Esophagus squamous epithelium (tissue), 5 donors: ENCODE measurements at regions not wholly inside any gene's neighbourhood (a gene's known extent, or its start where the extent isn't known, plus 50 kb on each side); places are given as distances from the start of the nearest gene placed in this dataset.
A peak's percentile ranks its signal among the peaks of the same experiment; 100 is the strongest.
"Not testable (repeated sequence)": the region's sequence is repeated elsewhere in the genome, so short reads cannot be mapped to it uniquely, and the experiment has no call there.

Experiments used
- DNase-seq: peaks from one replicate; lab custom pipeline; 2025; lab: John Stamatoyannopoulos, UW
- H3K27ac ChIP-seq, 4 donors: fragments of 200-600 bp; sonication (generic); one replicate each; pipeline ENCODE4 v1.5.1; 2016 to 2019; ENCODE audit warnings: mild to moderate bottlenecking in 1 of 4
- H3K27me3 ChIP-seq, 4 donors: fragments of 200-600 bp; sonication (generic); 1 replicate in 3 of 4; 2 replicates in 1 of 4; pipeline versions ENCODE4 v1.5.1 to v1.6.0; 2017 to 2021; ENCODE audit warnings: antibody characterized with exemption in 1 of 4
- H3K36me3 ChIP-seq, 3 donors: fragments of 200-600 bp; sonication (generic); one replicate each; pipeline ENCODE4 v1.5.1; 2016 to 2019
- H3K4me1 ChIP-seq, 3 donors: fragments of 200-600 bp; sonication (generic); one replicate each; pipeline ENCODE4 v1.5.1; 2017 to 2019
- H3K4me3 ChIP-seq, 4 donors: fragments of 200-600 bp; sonication (generic); 1 replicate in 3 of 4; 2 replicates in 1 of 4; pipeline ENCODE4 v1.5.1; 2016 to 2019; ENCODE audit warnings: mild to moderate bottlenecking in 2 of 4, moderate library complexity in 1 of 4
- H3K9me3 ChIP-seq, 3 donors: fragments of 200-600 bp; sonication (generic); one replicate each; pipeline ENCODE4 v1.5.1; 2016 to 2019
- CTCF ChIP-seq, 6 experiments: fragments of 450-650 bp in 4 of 6; fragments of 200-600 bp in 2 of 6; sonication (generic) in 2 of 6; IDR thresholded peaks; one replicate each; pipeline ENCODE4 v1.5.1; 2016 to 2019; ENCODE audit warnings: antibody characterized with exemption in 6 of 6, mild to moderate bottlenecking in 4 of 6, moderate library complexity in 4 of 6
- WGBS, 2 donors: methylation state at CpG; one replicate each; pipeline ENCODE4 v1.1.5; 2018; 5-methylcytosine and 5-hydroxymethylcytosine counted together
- intact Hi-C: fragments of 100-400 bp; cut with DNase I; formaldehyde crosslinking; loops from one replicate; pipeline ENCODE4 v1.15.0; 2022
- donor health status: DM: yes; HTN: yes; CAD: no.

DNA sequence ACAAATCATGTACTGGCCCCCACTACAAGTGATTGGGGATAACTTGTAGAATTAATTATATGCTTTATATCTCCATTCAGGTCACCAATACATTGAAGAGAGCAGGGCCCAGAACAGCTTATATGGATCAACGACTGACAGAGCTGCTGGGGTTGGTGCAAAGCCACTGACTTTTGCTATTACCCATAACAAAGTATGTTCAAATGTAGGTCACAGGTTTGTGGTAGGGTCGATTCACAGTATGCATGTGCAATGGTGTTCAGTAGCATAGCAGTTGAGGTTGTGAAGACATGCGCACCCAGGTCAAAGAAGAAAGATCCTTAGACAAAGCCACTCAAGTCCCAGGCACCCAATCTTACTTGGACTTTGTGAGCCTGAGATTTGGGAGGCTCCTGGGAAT, 110.6 kb downstream of the NBPF8 start:
- H3K4me3 ChIP-seq, H3K36me3 ChIP-seq, H3K9me3 ChIP-seq, H3K27me3 ChIP-seq, H3K4me1 ChIP-seq, DNase-seq, intact Hi-C loops, H3K27ac ChIP-seq: not testable (repeated sequence)
- 80 to 94% methylated on average over 1 to 2 of the region's 3 CpGs for WGBS, 2 donors

DNA sequence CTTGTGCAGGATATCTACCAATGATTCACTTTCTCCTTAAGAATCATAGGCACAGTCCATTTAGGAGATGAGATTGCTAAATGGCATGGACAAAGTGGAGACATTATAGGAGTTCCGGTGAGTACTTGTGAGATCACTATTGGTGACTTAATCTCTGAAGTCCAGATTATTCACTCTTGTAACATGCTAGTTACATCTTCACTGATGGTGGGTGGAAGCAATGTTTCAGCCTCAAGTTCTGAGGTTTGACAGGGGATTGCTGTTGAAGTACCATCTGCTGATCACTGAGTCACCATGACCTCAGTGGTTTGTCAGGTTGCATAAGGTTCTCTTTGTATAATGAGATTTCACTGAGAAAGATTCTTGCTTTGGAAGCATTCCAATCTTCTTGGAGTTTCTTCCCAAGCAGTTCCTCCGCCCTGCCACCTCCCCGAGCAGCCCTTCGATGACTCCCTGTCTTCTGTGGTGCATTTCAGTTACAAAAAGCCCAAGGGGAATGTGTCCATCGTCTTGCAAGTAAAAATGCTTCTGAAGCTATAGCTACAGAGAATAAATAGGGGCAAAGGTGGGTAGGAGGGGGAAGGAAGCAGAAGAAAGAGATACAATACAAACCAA, 114.7 kb downstream of the NBPF8 start:
- DNase-seq, intact Hi-C loops, H3K27ac ChIP-seq, H3K27me3 ChIP-seq, H3K9me3 ChIP-seq, H3K4me3 ChIP-seq, H3K4me1 ChIP-seq, H3K36me3 ChIP-seq: not testable (repeated sequence)
- WGBS, 2 donors, result 70% methylated on average over 2 to 4 of the region's 5 CpGs

DNA sequence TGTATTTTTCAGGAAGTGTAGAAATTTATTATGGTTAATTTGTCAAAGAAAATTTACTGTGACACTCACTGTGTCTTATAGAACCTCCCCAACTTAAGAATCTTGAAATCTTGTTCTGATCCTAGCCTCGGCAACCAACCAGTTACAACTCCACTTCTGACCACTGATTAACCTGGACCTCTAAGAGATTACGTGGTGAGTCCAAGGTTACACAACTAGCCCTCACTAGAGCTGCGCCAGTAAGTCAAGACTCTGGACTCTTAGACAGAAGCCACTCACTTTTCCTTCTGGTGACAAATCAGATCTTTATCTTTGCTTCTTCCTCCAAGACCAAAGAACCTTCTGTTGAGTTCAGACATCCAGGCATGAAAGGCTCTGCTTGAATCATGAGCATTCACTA, 116.6 kb downstream of the NBPF8 start:
- H3K27me3 ChIP-seq, intact Hi-C loops, DNase-seq, H3K36me3 ChIP-seq, H3K27ac ChIP-seq, H3K9me3 ChIP-seq, H3K4me1 ChIP-seq, H3K4me3 ChIP-seq: not testable (repeated sequence)
- no CpG with 5 or more reads among the region's 3 CpGs for WGBS, 2 donors

DNA sequence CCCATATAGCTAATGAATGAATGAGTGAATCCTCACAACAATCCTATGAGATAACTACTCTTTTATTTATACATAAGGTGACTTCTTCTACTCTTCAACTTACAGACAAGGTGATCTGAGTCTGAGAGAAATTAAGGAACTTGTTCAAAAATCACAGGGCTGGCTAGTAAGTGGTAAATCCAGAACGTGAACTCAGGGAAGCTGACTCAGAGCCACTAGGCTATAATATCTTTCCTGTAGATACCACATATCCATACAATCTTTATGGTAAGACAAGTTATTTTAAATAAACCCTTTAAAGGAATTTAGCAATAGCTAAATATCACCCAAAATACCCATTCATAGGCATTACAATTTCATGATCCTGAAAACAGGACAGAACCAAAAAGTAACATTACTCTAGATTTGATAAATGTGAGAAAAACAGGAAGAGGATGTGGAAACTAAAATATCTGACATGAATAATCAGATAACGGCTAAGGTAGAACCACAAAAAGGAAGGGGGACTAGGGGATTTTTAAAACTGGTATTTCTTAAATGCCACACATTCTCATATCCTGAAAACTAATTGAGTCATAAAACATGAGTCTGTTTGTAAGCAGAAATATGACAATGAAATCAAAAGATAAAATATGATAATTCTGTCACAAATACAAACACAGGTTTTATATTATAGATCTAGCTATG, 119.7 kb downstream of the NBPF8 start:
- H3K27me3 ChIP-seq, intact Hi-C loops, H3K9me3 ChIP-seq, H3K36me3 ChIP-seq, H3K4me3 ChIP-seq, DNase-seq, H3K27ac ChIP-seq, H3K4me1 ChIP-seq: not testable (repeated sequence)
- 21 to 67% methylated on average over 2 of the region's 2 CpGs for WGBS, 2 donors

- H3K27me3 ChIP-seq, DNase-seq, H3K4me3 ChIP-seq, H3K36me3 ChIP-seq, H3K9me3 ChIP-seq, H3K27ac ChIP-seq, H3K4me1 ChIP-seq, intact Hi-C loops: not testable (repeated sequence)
- WGBS, 2 donors, result 70 to 75% methylated on average over 1 of the region's 1 CpG
These were observed 120.2 kb downstream of the NBPF8 start for GRCh38 chr1:120535052-120535451.

- DNase-seq, H3K4me1 ChIP-seq, H3K9me3 ChIP-seq, intact Hi-C loops, H3K4me3 ChIP-seq, H3K27ac ChIP-seq, H3K27me3 ChIP-seq: not testable (repeated sequence)
- H3K36me3 ChIP-seq, result peaks cover 0 to 13% (median 0%) of the 10 kb centered on the region in 3 donors
- WGBS, 2 donors, result no CpG with 5 or more reads among the region's 5 CpGs
These were observed 126.6 kb downstream of the NBPF8 start for GRCh38 chr1:120541394-120541793.

DNA sequence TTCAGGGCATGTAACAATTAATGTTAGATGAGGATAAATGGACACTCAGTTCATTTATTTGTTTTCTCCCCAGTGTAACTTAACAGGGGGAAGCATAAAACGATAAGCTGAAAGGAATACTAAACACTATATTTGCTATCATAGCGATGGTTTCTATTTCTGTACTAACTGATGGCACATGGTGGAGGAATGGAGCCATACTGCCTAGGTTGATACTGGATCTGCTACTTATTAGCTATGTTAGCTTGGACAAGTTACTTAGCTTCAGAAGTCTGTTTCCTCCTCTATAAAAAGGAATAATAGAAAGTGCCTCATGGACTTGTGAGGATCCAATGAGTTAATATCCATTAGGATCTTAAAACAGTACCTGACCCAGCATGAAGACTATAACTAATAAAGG, 127.5 kb downstream of the NBPF8 start:
- H3K27me3 ChIP-seq, H3K4me3 ChIP-seq, intact Hi-C loops, H3K9me3 ChIP-seq, H3K4me1 ChIP-seq, H3K27ac ChIP-seq, DNase-seq: not testable (repeated sequence)
- H3K36me3 ChIP-seq, result peaks cover 0 to 19% (median 0%) of the 10 kb centered on the region in 3 donors
- WGBS, 2 donors, result no CpG with 5 or more reads among the region's 2 CpGs

- H3K27me3 ChIP-seq, H3K4me3 ChIP-seq, H3K27ac ChIP-seq, H3K4me1 ChIP-seq, H3K9me3 ChIP-seq, intact Hi-C loops, DNase-seq: not testable (repeated sequence)
- peaks cover 0 to 23% (median 0%) of the 10 kb centered on the region in 3 donors for H3K36me3 ChIP-seq
- WGBS, 2 donors, result 60% methylated on average over 1 of the region's 2 CpGs; no CpG with 5 or more reads in 1 of the 2 donors
These were observed 128.1 kb downstream of the NBPF8 start for GRCh38 chr1:120542940-120543339.

GRCh38 chr1:120544434-120544833, 129.6 kb downstream of the NBPF8 start:
- H3K27me3 ChIP-seq, DNase-seq, H3K9me3 ChIP-seq, H3K4me1 ChIP-seq, H3K4me3 ChIP-seq, H3K27ac ChIP-seq, intact Hi-C loops: not testable (repeated sequence)
- TF ChIP-seq CTCF (IDR thresholded peaks at IDR 0.05), result peak in 1 of 6 experiments; percentile 50
- 5 to 8% methylated on average over 2 of the region's 2 CpGs for whole genome bisulfite sequencing, 2 donors
- H3K36me3 ChIP-seq, result peaks cover 0 to 28% (median 0%) of the 10 kb centered on the region in 3 donors

- H3K4me1 ChIP-seq, H3K4me3 ChIP-seq, H3K27ac ChIP-seq, H3K9me3 ChIP-seq, intact Hi-C loops, H3K27me3 ChIP-seq, DNase-seq: not testable (repeated sequence)
- WGBS, 2 donors, result 80 to 100% methylated on average over 1 of the region's 2 CpGs
- peaks cover 0 to 19% (median 0%) of the 10 kb centered on the region in 3 donors for H3K36me3 ChIP-seq
These were observed 135.5 kb downstream of the NBPF8 start for GRCh38 chr1:120550335-120550734.

- H3K27me3 ChIP-seq, DNase-seq, H3K9me3 ChIP-seq, H3K4me1 ChIP-seq, H3K27ac ChIP-seq, H3K4me3 ChIP-seq, intact Hi-C loops: not testable (repeated sequence)
- H3K36me3 ChIP-seq, result peaks cover 0 to 13% (median 0%) of the 10 kb centered on the region in 3 donors
These were observed 137.4 kb downstream of the NBPF8 start for GRCh38 chr1:120552190-120552589.

DNA sequence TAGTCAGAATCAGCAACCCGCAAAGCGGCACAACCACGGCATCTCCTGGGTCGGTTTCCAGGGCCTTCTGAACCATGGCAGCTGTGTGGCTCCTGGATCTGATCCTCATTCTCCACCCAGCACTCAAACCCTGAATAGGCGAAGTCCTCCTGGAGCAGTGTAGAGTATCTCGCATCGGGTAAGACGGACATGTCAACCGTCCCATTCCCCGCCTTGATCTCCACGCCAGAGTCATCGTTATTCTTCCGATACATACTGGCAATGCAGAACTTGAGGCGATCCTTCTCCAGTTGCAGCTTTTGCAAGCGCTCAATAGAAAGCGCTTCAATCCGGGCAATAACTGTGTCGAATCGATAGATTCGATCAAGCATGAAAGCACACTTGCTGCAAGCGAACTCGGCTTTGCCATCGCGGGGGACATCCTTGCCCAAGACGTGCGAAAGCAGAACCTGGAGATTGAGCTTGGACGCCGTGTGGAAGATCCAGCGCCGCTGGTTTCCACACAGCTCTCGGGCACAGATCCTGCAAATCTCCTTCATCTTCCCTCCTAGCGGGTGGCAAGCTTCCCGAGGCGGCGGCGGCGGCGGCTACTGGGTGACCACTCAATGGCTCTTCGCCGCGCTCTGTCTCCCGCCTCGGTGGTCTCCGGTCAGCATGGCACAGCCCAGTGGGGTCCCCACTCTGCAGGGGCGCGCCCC, 142.9 kb downstream of the NBPF8 start:
- DNase-seq, H3K36me3 ChIP-seq, intact Hi-C loops, H3K27me3 ChIP-seq, H3K4me1 ChIP-seq, H3K9me3 ChIP-seq: not testable (repeated sequence)
- H3K27ac ChIP-seq, result peak overlapping the region; percentile 69 to 84 (median 78)
- peak overlapping the region; percentile 35 to 66 (median 53) for H3K4me3 ChIP-seq
- whole genome bisulfite sequencing, 2 donors, result 0% methylated on average over 2 of the region's 46 CpGs; no CpG with 5 or more reads in 1 of the 2 donors
